NCI-H2196 treated with DMSO at 0.1 percent for 48 hours (cell line): ENCODE measurements at regions not wholly inside any gene's neighbourhood (a gene's known extent, or its start where the extent isn't known, plus 50 kb on each side); places are given as distances from the start of the nearest gene placed in this dataset.
"Not testable (repeated sequence)": the region's sequence is repeated elsewhere in the genome, so short reads cannot be mapped to it uniquely, and the experiment has no call there.

ENCODE experiments used
- DNase-seq: peaks from one replicate; lab custom pipeline; 2025; ENCODE audit not compliant: unreplicated experiment; lab: John Stamatoyannopoulos, UW

DNA sequence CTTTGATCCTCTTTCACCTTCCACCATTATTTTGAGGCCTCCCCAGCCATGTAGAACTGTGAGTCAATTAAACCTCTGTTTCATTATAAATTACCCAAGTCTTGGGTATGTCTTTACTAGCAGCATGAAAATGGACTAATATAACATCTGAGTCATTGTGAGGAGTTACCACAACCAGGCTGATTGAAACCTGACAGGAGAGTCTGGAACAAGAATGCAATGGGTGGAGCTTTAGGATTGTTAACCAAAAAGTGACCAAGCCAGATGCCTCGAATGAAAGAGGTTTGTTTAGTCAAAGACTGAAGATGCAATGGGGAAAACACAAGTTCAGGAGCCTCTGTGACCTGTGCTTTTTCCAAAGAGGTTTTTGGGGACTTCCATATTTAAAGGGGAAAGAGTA, 659.0 kb downstream of the SLITRK6 start:
- no peak for DNase-seq

- DNase-seq = no peak
Observed at GRCh38 chr13:85137516-85137915, 661.7 kb downstream of the SLITRK6 start.

GRCh38 chr13:85132986-85133385, 666.2 kb downstream of the SLITRK6 start:
- DNase-seq = no peak

GRCh38 chr13:85123501-85123900, 675.7 kb downstream of the SLITRK6 start:
- DNase-seq = not testable (repeated sequence)

DNA sequence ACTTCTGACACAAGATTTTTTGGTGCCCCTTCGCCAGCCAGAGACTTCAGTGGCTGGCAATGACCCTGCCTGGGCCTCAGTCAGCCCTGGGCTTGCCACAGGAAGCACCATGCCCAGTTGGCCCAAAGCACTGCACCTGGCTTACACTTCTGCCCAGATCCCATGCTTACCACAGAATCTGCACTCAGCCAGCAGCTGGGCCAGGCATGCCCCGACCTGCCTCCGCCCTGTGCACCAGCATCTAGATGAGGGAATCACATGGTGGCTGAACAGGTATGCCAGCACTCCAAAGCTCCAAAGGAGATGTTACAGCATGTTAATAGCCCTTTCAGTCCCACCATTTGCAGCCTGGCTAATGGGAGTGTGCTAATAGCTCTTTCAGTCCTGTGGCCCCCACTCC, 690.9 kb downstream of the SLITRK6 start:
- DNase-seq = no peak

DNA sequence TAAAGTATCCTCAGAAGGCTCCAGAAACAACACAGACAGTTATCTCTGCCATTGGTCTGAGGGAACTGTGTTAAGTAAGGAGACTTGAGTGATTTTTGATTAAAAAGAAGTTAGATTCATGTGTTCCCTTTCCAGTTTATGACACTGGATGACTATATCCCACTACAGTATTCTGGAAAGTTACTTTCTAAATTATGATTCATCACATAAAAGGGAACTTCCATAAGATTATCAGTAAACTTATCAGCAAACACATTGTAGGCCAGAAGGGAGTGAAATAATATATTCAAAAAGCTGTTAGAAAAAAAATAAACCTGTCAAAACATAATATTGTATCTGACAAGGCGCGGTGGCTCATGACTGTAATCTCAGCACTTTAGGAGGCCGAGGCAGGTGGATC, 700.0 kb downstream of the SLITRK6 start:
- no peak for DNase-seq

DNA sequence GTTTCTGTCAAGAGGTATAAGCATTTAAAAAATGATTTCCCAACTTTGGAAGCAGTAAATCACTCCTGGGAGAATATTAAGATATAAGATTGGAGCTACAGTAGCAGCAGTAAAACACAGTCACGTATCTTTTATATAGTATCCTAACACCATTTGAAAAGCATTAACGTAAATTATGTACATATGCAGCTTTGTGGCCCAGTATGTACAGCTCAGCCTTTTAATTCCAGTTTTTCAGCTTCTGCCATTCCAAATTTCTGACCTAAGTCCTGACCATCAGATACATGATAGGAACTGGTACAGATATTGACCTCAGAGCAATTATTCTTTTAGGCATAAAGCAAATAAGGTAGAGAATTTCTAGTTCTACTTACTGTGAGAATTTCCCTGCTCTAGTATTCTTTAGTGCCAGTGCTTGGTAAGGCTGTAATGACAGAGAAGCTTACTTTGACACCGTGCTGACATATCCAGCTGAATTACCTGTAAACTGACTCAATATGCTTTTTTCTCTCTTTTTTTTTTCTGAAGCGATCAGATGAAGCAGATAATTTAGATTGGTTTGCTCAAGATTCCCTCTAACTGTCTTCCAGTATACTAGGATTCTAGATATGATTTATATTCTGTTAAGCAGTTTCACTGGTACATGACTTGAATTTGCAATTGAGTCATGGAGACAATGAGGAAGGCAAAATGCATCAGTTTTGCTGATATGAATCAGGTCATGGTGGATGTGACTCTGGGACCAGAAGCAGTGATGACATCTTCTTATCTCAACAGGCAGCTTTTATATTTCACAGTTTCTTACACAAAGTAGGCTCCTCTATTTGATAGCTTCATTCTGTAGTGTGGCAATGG, 703.6 kb downstream of the SLITRK6 start:
- no peak for DNase-seq

DNA sequence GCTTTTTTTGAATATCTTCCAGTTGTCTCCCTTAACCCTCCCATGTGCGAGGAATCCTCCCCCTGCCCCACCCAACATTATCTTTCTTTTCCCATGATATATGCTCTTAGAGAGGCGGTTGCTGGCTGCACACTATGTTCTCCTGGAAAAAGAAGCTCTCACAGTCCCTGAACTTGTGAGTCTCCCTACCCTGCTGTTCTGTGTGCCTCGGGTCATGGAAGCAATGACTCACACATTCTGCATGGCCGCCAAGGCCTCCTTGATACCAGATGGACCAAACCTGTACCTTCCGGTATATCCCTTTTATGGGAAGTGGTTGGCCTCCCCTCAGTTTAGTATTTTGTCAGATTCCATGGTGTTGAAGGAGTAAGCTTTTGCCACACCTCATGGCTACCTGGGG, 705.4 kb downstream of the SLITRK6 start:
- DNase-seq = no peak

DNA sequence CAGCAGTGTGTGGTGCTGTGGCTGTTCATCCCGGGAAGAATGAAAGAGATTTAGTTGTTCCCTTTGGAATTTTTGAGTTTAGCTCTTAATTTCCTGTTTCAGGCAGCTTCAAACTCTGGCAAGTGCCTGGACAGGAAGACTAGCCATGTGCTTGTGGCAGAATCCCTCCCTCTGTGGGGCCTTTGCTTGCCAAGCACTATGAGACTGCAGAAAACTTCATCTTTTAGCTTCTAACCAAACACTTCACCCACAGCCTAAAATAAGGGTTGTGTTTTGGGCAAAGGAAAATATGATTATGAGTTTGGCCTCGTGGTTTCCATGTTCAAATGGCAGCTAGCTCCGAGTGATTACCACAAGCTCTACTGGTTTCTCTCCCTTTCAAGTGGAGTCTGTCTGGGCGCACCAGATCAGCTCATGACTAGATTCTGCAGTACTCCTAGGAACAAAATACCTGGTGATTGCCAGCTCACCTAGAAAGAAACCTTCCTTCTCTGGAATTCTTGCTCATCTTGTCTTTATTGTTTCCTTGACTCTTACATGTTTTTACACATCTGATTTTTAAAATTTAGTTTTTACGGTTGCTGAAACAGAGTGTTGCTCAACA, 707.5 kb downstream of the SLITRK6 start:
- DNase-seq = no peak

DNA sequence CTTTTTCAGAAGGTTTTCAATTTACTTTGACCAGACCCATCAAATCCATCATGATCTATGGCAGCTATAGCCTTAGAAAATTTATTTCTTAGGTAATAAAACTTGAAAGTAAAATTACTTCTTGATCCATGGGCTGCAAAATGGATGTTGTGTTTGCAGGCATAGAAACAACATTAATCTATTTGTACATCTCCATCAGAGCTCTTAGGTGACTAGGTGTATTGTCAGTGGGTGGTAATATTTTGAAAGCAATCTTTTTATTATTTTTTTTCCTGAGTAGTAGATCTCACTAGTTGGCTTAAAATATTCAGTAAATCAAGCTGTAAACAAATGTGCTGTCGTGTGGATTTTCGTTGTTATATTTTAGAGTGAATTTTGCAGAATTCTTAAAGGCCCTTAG, 710.0 kb downstream of the SLITRK6 start:
- no peak for DNase-seq

GRCh38 chr13:85080691-85081090, 718.5 kb downstream of the SLITRK6 start:
- DNase-seq = no peak

- DNase-seq = no peak
Observed at GRCh38 chr13:85076343-85076742, 722.9 kb downstream of the SLITRK6 start.

DNA sequence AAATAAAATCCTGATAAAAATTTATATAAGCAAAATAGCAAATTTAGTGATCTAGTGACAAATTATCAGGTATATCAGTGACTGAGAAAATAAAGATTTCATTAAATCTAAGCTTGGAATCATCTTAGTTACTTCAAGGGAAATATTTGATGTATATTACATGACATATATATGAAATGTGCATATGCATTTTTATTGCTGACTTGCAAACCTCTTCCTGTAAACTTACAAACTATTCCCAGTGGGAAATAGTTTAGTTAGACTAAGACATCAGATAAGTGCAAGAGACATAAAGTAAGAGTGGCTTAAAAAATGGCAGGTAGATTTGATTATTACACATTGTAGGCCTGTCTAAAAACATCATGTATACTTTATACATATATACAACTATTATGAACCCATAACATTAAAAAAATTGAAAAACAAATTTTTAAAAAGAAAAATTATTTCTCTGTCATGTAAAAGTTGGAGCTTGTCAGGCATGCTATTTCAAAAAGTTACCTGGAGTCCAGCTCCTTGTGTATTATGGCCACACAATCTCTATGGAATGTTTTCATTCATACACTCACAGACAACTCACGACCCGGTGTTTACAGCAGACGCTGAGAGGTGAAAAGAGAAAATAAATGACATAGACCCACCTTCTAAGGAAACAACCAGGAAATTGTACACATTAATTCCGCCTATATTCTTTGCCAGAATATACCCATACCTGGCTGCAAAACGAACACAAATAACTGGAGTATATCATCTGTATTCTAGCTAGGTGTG, 724.5 kb downstream of the SLITRK6 start:
- no peak for DNase-seq

DNA sequence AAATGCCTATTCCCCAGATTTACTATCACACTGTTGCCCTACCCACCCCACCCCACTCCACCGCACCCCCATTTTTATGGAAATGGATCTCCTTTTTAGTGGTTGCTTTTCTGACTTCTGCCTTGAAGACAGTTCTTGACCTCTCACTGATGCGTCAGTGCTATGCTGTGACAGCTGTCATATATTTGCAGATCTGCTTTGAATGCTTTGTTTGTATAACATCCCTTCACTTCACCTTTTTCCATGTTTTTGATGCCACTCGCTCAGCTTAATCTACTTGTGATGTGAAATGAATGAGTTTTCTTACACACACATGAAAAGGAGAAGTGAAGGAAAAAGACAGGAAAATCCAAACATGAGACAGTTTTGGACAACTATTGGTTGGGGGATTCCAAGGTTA, 731.0 kb downstream of the SLITRK6 start:
- DNase-seq = no peak

DNA sequence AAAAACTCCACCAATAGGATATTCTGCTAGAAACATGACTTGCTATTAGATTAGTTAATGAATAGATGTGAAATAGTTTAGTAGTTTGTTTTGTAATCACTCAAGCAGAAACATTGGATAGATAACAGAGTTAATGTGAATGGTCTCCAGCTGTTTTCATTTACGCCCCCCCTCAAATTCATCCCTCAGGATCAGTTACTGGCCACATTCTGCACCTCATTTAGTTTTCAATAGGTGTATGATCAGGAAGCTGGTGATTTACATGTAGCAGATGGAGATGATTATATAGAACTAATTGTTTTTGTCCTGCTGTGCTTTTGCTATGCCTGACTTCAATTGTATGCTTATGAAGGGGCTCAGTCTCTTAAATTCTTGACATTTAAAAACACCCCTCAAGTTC, 759.0 kb downstream of the SLITRK6 start:
- DNase-seq = no peak

DNA sequence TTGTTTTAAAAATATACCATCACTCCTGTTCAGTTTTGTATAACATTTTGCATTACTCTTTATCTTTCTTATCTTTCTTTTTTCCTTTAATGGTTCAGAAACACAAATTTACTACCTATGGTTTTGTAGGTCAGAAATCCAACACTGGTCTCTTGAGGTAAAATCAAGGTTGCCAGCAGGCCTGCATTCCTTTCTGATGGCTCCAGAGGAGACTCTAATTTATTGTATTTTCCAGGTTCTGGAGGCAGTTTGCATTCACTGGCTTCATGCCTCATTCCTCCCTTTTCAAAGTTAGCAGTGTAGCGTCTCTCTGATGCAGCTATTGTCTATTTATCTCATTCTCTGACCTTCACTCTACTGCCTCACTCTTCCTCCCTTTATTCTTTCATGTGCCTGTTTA, 767.4 kb downstream of the SLITRK6 start:
- no peak for DNase-seq

- no peak for DNase-seq
Observed at GRCh38 chr13:85028035-85028434, 771.2 kb downstream of the SLITRK6 start.

DNA sequence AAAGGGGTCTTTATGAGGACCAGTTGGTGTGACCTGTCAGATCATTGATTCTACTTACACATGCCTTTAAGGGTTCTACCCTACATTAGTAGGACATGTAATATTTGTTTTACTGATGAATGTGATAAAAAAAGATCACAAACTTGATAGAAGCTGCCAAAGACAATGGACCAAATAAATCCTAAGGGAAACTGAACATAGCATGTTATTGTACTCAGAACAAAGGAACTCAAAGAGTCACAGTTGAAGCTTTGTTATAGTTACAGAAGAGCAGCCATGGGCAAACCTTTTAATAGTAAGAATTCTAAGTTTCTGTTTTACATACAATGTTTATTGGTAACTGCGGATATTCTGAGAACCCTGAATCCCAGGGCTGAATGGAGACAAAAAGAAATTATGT, 780.1 kb downstream of the SLITRK6 start:
- no peak for DNase-seq

- DNase-seq = no peak
Observed at GRCh38 chr13:85013006-85013405, 786.2 kb downstream of the SLITRK6 start.

GRCh38 chr13:85009447-85009846, 789.8 kb downstream of the SLITRK6 start:
- no peak for DNase-seq

DNA sequence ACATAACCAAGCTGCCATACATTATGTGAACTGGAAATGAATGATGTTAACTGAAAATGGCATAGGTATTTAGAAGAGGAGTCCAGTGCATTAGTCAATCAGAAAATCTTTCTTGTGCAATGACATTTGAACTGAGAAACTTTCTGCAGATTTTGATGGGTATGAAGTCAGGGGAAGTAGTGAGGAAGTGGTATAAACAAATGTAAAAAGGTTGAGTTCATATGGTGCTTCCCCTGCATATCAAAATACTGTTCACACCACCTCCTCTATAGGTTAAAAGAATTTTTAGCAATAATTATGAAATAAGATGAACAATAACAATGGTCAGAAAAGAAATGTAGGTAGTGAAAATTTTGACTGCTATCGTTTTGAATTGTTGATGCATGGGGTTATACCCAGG, 800.0 kb downstream of the SLITRK6 start:
- no peak for DNase-seq

- no peak for DNase-seq
Observed at GRCh38 chr13:84998681-84999080, 800.5 kb downstream of the SLITRK6 start.
